Panc1 (cell line): ENCODE measurements at regions not wholly inside any gene's neighbourhood (a gene's known extent, or its start where the extent isn't known, plus 50 kb on each side); places are given as distances from the start of the nearest gene placed in this dataset.

Experiments
- ATAC-seq: fragments of 200-7000 bp; cut with Tn5 transposase; 2 replicates; pipeline ENCODE4 v1.9.1; 2020; ENCODE audit warnings: mild to moderate bottlenecking, moderate library complexity
- BruUV-seq: library from RNA; stranded (reverse); fragments of 400-500 nt; replicated peaks from 2 replicates; lab custom pipeline; 2021; lab: Mats Ljungman, UMichigan
- CTCF ChIA-PET: fragments of 300-600 bp; sonication (Branson Sonifier 250); formaldehyde crosslinking; loops from one replicate; lab custom pipeline; 2022; ENCODE audit warnings: antibody characterized with exemption; lab: Charles Lee
- POLR2A ChIA-PET: fragments of 300-600 bp; sonication (Branson Sonifier 250); formaldehyde crosslinking; loops from one replicate; lab custom pipeline; 2022; ENCODE audit warnings: antibody characterized with exemption; lab: Charles Lee
- DNase-seq: peaks from one replicate; pipeline ENCODE4 v3.0.0-alpha.2; 2010; ENCODE audit warnings: low read depth, low spot score
- H3K27ac ChIP-seq: 2 replicates; pipeline ENCODE4 v1.5.1; 2011; ENCODE audit warnings: mild to moderate bottlenecking, low read length, inconsistent platforms
- H3K27me3 ChIP-seq: fragments of 200-500 bp; sonication (Bioruptor generic); 2 replicates; pipeline ENCODE4 v1.6.0; 2014; ENCODE audit warnings: low read length, inconsistent platforms; ENCODE audit not compliant: control insufficient read depth, insufficient read depth
- H3K36me3 ChIP-seq: fragments of 200-500 bp; sonication (Bioruptor generic); 2 replicates; pipeline ENCODE4 v1.5.1; 2014; ENCODE audit warnings: inconsistent platforms, mild to moderate bottlenecking, low read length, moderate library complexity; ENCODE audit not compliant: control insufficient read depth, insufficient read depth
- H3K4me1 ChIP-seq: 2 replicates; pipeline ENCODE4 v1.5.1; 2011; ENCODE audit warnings: inconsistent platforms, mild to moderate bottlenecking, low read length, moderate library complexity; ENCODE audit not compliant: control insufficient read depth, insufficient read depth
- H3K4me3 ChIP-seq, 2 experiments: 2 replicates each; pipeline ENCODE4 v1.5.1; 2011 to 2012; ENCODE audit warnings: low read depth in 2 of 2, low read length in 2 of 2, mild to moderate bottlenecking in 2 of 2, inconsistent platforms in 1 of 2, moderate library complexity in 1 of 2
- H3K9me3 ChIP-seq: fragments of 200-500 bp; sonication (Bioruptor generic); 2 replicates; pipeline ENCODE4 v1.5.1; 2014; ENCODE audit warnings: low read depth, mild to moderate bottlenecking, inconsistent platforms, low read length, moderate library complexity; ENCODE audit not compliant: control insufficient read depth, insufficient read depth
- CTCF ChIP-seq: fragments of 450-650 bp; IDR thresholded peaks from 2 replicates; pipeline ENCODE4 v1.5.1; 2017; ENCODE audit warnings: mild to moderate bottlenecking
- POLR2AphosphoS5 ChIP-seq: IDR thresholded peaks from 2 replicates; pipeline ENCODE4 v1.6.1; 2012; ENCODE audit warnings: mild to moderate bottlenecking, low read depth, low read length, moderate library complexity
- SIN3A ChIP-seq: IDR thresholded peaks from 2 replicates; pipeline ENCODE4 v1.6.1; 2012; ENCODE audit warnings: low read depth, mild to moderate bottlenecking, low read length, moderate library complexity, borderline replicate concordance; ENCODE audit not compliant: insufficient read depth
- TCF7L2 ChIP-seq: IDR thresholded peaks from 2 replicates; pipeline ENCODE4 v1.6.1; 2011; ENCODE audit warnings: mild to moderate bottlenecking, low read depth, low read length, inconsistent platforms
- in situ Hi-C: cut with HindIII; loops from 2 replicates; pipeline ENCODE4 v1.10.0; 2016; ENCODE audit warnings: low sequenced_read_pairs, low pct_unique_long_range_greater_than_20kb
- intact Hi-C: fragments of 100-400 bp; cut with micrococcal nuclease; formaldehyde crosslinking; loops from one replicate; pipeline ENCODE4 v1.10.0; 2022; ENCODE audit not compliant: unreplicated experiment
- TF ChIP-seq, protein P1 (sequence below), 2 experiments: IDR thresholded peaks; 2 replicates each; pipeline ENCODE4 v1.6.1; 2011 to 2012; ENCODE audit warnings: low read depth in 2 of 2, control low read depth in 1 of 2, low read length in 1 of 2, mild to moderate bottlenecking in 1 of 2, moderate library complexity in 1 of 2; ENCODE audit not compliant: insufficient read depth in 1 of 2

GRCh38 chr2:234678711-234679110, 181.8 kb upstream of the ARL4C start:
- intact Hi-C loops (no loop called here), in situ Hi-C loops (no loop called here)
- no peak for DNase-seq
- ChIA-PET POLR2A (no interaction called here), CTCF (no interaction called here)
- Histone ChIP-seq H3K27ac (no peak overlapping the region), H3K4me1 (peaks cover 16% of the 10 kb centered on the region), H3K9me3 (no peaks in the 10 kb centered on the region), H3K36me3 (no peaks in the 10 kb centered on the region), H3K4me3 (no peak overlapping the region), H3K27me3 (no peaks in the 10 kb centered on the region)
- no TSS peak for BruUV-seq
- TF ChIP-seq SIN3A = no peak
- TF ChIP-seq, protein P1, sequence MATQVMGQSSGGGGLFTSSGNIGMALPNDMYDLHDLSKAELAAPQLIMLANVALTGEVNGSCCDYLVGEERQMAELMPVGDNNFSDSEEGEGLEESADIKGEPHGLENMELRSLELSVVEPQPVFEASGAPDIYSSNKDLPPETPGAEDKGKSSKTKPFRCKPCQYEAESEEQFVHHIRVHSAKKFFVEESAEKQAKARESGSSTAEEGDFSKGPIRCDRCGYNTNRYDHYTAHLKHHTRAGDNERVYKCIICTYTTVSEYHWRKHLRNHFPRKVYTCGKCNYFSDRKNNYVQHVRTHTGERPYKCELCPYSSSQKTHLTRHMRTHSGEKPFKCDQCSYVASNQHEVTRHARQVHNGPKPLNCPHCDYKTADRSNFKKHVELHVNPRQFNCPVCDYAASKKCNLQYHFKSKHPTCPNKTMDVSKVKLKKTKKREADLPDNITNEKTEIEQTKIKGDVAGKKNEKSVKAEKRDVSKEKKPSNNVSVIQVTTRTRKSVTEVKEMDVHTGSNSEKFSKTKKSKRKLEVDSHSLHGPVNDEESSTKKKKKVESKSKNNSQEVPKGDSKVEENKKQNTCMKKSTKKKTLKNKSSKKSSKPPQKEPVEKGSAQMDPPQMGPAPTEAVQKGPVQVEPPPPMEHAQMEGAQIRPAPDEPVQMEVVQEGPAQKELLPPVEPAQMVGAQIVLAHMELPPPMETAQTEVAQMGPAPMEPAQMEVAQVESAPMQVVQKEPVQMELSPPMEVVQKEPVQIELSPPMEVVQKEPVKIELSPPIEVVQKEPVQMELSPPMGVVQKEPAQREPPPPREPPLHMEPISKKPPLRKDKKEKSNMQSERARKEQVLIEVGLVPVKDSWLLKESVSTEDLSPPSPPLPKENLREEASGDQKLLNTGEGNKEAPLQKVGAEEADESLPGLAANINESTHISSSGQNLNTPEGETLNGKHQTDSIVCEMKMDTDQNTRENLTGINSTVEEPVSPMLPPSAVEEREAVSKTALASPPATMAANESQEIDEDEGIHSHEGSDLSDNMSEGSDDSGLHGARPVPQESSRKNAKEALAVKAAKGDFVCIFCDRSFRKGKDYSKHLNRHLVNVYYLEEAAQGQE (IDR thresholded peaks at IDR 0.05; ENCODE audit: insufficient read depth in 1 of 2, low read depth in 2 of 2, low read length in 1 of 2) = no peak
- TF ChIP-seq POLR2AphosphoS5 = no peak
- TF ChIP-seq CTCF = no peak
- no peak for TF ChIP-seq TCF7L2
- no peak for ATAC-seq

- no TSS peak for BruUV-seq
- ATAC-seq (no peak), DNase-seq (no peak)
- no peak for TF ChIP-seq SIN3A
- Histone ChIP-seq H3K27me3 (no peaks in the 10 kb centered on the region), H3K36me3 (no peaks in the 10 kb centered on the region), H3K4me3 (no peak overlapping the region), H3K4me1 (peaks cover 16% of the 10 kb centered on the region), H3K27ac (no peak overlapping the region), H3K9me3 (no peaks in the 10 kb centered on the region)
- intact Hi-C loops = no loop called here
- POLR2A ChIA-PET = no interaction called here
- CTCF ChIA-PET = no interaction called here
- in situ Hi-C loops = no loop called here
Measured at GRCh38 chr2:234677758-234678538, 181.1 kb upstream of the ARL4C start.

DNA sequence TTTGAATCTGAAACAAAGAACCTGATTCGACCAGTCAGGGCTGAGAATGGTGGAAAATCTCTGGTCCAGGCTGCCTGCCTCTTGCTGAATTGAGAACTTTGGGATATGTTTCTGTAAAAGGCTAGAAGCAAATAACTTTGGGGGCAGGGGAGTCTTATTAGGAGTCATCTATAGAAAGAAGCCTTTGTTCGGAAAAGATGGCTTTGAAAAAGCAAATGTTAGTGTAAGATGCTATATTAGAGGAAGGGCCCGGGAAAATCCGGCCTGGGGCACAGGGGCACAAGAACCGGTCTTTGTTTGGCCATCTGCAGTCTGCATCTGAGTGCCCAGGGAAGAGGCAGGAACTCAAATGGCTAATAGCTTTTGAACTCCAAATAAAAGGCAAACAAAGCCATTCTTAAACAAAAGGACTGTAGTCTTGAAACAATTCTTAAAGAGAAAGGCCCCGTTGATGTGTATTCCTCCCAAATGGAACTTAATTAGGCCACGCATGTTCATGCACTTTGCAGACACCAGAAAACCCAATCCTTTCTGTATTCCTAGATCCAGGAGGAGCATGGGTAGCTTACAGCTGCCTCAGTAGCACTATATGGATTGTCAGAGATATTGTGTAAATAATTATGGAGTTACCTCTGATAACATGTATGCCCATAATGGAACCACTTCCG, 180.0 kb upstream of the ARL4C start:
- BruUV-seq = no TSS peak
- Histone ChIP-seq H3K9me3 (no peaks in the 10 kb centered on the region), H3K4me1 (peaks cover 16% of the 10 kb centered on the region), H3K27ac (no peak overlapping the region), H3K36me3 (no peaks in the 10 kb centered on the region), H3K4me3 (no peak overlapping the region), H3K27me3 (no peaks in the 10 kb centered on the region)
- POLR2A ChIA-PET = interaction anchor here (0.6 kb wide), 1 partner anchor 33 kb away, joined by 3 read pairs; no protein-coding TSS in a partner anchor
- ATAC-seq = no peak
- intact Hi-C loops = no loop called here
- CTCF ChIA-PET = no interaction called here
- DNase-seq = no peak
- in situ Hi-C loops = no loop called here
- TF ChIP-seq CTCF (no peak), TCF7L2 (no peak), SIN3A (no peak), POLR2AphosphoS5 (no peak)
- TF ChIP-seq, protein P1 (IDR thresholded peaks at IDR 0.05; ENCODE audit: insufficient read depth in 1 of 2, low read depth in 2 of 2, low read length in 1 of 2) = no peak
